Coronary artery (tissue), 2 donors: ENCODE measurements at regions not wholly inside any gene's neighbourhood (a gene's known extent, or its start where the extent isn't known, plus 50 kb on each side); places are given as distances from the start of the nearest gene placed in this dataset.

ENCODE experiments used
- DNase-seq: peaks from one replicate; pipeline ENCODE4 v3.0.0-alpha.2; 2017; ENCODE audit warnings: low spot score
- H3K27ac ChIP-seq, 2 donors: fragments of 200-600 bp; sonication (generic); one replicate each; pipeline ENCODE4 v1.5.1; 2016 to 2019
- H3K4me3 ChIP-seq: fragments of 200-600 bp; sonication (generic); 2 replicates; pipeline ENCODE4 v1.5.1; 2016; ENCODE audit warnings: mild to moderate bottlenecking, moderate library complexity
- TF ChIP-seq, protein P1 (sequence below): fragments of 200-600 bp; sonication (generic); IDR thresholded peaks from one replicate; pipeline ENCODE4 v1.5.1; 2019; ENCODE audit warnings: antibody characterized with exemption

DNA sequence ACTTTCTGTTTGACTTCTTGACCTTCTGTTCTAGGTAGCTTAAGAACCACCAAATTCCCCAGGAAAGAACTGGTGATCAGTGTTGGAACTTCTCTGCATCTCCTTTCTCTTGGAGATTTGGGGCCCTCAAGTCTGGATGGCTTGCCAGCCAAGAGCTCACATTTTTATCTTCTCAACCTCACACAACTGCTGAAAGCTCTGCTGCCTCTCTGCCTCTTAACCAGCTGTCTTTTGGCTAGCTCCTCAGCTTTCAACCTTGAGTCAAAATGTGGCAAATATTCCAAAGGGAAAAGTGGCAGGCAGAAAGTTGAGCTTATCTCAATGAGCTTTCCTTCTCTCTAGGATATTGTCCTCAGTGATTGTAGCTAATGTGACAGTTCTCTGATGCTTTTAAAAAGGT, 89.2 kb upstream of the CCDC190 start:
- H3K27ac ChIP-seq: no peak overlapping the region
- TF ChIP-seq, protein P1, sequence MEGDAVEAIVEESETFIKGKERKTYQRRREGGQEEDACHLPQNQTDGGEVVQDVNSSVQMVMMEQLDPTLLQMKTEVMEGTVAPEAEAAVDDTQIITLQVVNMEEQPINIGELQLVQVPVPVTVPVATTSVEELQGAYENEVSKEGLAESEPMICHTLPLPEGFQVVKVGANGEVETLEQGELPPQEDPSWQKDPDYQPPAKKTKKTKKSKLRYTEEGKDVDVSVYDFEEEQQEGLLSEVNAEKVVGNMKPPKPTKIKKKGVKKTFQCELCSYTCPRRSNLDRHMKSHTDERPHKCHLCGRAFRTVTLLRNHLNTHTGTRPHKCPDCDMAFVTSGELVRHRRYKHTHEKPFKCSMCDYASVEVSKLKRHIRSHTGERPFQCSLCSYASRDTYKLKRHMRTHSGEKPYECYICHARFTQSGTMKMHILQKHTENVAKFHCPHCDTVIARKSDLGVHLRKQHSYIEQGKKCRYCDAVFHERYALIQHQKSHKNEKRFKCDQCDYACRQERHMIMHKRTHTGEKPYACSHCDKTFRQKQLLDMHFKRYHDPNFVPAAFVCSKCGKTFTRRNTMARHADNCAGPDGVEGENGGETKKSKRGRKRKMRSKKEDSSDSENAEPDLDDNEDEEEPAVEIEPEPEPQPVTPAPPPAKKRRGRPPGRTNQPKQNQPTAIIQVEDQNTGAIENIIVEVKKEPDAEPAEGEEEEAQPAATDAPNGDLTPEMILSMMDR: no peak
- no peak for DNase-seq
- H3K4me3 ChIP-seq: no peak overlapping the region

DNA sequence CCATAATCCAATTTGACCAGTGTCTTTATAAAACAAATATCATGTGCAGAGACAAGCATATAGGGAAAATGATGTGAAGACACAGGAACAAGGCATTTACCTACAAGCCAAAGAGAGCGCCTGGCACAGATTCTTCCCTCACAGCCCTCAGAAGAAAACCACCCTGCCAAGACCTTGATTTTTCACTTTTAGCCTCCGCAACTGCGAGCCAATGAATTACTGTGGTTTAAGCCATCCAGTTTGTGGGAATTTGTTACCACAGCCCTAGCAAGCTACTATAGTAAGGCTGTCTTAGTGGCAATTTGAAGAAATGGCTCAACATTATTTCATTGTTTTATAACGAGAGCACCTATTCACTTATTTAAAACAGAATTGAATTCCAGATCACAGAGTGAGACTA, 85.7 kb upstream of the CCDC190 start:
- Histone ChIP-seq H3K27ac (no peak overlapping the region), H3K4me3 (no peak overlapping the region)
- DNase-seq: no peak
- TF ChIP-seq, protein P1: no peak

GRCh38 chr1:162944974-162945674, 84.1 kb upstream of the CCDC190 start:
- DNase-seq: no peak
- Histone ChIP-seq H3K4me3 (no peak overlapping the region), H3K27ac (no peak overlapping the region)
- TF ChIP-seq, protein P1: no peak

DNA sequence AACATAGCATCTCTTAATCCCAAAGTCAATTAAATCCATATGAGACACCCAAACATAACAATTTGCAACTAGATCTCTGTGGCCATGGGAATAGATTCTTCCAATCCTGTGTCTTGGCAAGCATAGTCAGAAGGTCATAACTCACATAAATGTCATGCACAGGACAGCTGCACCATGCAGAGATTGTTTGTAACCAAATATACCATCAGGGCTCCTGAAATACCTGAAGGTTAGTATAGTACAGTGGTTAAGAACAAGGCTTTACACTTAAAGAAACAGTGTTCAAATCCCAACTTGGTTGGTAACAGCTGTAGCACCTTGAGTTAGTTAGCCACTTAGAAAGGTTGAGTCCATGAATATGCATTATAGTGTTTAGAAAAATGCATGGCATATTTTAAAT, 82.6 kb upstream of the CCDC190 start:
- TF ChIP-seq, protein P1: no peak
- H3K27ac ChIP-seq: no peak overlapping the region
- H3K4me3 ChIP-seq: no peak overlapping the region
- DNase-seq: no peak

DNA sequence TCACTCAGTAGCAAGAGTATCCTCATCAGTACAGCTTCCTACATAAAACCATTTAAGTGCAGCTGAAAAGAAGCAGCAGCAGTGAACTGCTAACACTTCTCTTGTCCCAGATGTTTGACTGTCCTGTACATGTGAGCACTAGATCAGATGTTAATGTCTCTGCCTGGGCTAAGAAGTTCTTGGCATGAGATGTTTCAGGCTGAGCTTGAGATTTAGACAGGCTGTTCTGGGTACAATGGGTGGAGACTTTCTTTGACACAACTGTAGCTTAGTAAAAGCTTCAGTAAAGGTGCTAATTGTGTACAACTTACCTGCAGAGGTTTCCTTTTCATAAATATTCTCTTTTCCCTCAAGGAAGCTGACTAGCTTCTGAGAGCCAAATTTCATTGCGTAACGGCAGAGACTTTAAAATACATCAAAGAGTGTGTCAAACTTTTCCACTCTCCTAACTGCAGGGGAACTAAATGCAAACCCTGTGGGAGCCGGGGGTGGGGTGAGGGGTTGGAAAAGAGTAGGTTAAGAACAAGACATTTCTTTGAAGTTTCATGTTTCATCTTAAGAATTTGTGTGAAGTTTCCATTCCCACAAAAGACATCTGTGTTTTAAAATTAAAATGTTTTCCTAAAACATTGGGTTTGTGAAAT, 82.1 kb upstream of the CCDC190 start:
- no peak for DNase-seq
- TF ChIP-seq, protein P1: no peak
- no peak overlapping the region for H3K4me3 ChIP-seq
- H3K27ac ChIP-seq: no peak overlapping the region

- Histone ChIP-seq H3K27ac (no peak overlapping the region), H3K4me3 (no peak overlapping the region)
- no peak for DNase-seq
- TF ChIP-seq, protein P1: no peak
Measured at GRCh38 chr1:162941024-162941423, 80.0 kb upstream of the CCDC190 start.

DNA sequence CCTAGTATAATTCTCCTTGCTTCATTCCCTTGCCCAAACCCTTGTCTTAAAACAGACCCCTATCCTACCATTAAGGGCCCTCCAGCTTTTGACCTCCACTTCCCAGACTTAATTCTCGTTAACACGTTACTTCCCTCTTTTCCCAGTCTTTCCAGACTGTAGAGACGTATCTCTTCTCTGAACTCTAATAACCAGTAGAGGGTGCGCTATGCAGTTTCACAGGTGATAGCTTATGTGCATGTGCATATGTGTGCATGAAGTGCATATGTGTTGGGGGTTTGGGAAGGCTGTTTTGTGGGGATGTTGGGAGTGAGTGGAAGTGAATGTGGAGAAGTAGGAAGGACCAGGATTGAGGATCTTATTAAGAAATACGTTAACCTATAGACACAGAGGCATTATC, 78.1 kb upstream of the CCDC190 start:
- TF ChIP-seq, protein P1: no peak
- H3K4me3 ChIP-seq: no peak overlapping the region
- no peak overlapping the region for H3K27ac ChIP-seq
- DNase-seq: no peak
